COLO668 (cell line): ENCODE measurements at regions not wholly inside any gene's neighbourhood (a gene's known extent, or its start where the extent isn't known, plus 50 kb on each side); places are given as distances from the start of the nearest gene placed in this dataset.

Source experiments
- DNase-seq: peaks from one replicate; lab custom pipeline; 2025; ENCODE audit not compliant: unreplicated experiment; lab: John Stamatoyannopoulos, UW

DNA sequence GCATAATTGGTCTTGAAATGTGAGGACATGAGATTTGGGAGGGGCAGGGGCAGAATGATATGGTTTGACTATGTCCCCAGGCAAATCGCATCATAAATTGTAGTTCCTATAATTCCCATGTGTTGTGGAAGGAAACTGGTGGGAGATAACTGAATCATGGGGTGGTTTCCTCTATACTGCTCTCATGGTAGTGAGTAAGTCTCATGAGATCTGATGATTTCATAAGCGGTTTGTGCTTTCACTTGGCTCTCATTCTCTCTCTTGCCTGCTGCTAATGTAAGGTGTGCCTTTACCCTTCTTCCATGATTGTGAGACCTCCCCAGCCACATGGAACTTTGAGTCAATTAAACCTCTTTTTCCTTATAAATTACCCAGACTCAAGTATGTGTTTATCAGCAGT is 2595.9 kb downstream of the PCDH7 start:
- DNase-seq: no peak

DNA sequence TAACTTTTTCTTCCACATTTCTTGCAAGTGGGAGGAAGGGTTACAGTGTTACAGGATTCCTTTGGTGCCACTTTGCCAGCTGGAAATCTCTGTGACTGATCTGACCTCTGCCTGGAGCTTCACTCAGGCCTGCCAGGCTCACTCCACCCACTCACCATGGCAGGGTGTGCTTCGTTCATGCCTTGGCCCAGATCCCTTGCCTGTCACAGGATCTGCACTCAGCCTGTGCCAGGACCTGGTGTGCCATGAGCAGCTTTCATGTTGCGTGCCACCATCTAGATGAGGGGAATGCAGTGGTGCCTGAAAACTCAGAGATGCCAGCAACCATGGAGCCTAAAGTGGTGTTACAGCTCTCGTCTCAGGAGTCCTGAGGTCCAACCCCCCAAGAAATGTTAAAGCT is 2596.4 kb downstream of the PCDH7 start:
- DNase-seq: no peak

DNA sequence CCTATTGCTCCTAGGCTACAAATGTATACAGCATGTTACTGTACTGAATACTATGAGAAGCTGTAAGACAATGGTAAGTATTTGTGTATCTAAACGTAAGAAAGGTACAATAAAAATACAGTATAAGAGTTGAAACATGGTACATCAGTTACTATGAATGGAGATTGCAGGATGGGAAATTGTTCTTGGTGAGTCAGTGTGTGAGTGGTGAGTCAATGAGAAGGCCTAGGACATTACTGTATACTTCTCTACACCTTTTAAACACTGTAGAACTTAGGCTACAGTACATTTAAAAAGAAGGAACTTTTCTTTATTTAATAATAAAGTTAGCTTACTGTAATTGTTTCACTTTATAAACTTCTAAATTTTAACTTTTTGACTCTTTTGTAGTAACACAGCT is 2603.2 kb downstream of the PCDH7 start:
- no peak for DNase-seq

DNA sequence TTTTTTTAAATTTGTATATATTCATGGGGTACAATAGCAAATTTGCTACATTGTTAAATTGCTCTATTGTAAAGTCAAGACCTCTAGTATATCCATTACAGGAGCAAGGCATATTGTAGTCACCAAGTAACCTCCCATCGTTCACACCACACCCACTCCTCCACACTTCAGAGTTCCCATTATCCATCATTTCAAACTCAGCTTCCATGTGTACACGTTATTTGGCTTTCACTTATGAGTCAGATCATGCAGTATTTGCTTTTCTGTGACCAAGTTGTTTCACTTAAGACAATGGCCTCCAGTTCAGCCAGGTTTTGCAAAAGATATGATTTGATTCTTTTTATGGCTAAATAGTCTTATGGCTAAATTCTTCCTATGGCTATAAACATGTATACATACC is 2614.2 kb downstream of the PCDH7 start:
- no peak for DNase-seq

DNA sequence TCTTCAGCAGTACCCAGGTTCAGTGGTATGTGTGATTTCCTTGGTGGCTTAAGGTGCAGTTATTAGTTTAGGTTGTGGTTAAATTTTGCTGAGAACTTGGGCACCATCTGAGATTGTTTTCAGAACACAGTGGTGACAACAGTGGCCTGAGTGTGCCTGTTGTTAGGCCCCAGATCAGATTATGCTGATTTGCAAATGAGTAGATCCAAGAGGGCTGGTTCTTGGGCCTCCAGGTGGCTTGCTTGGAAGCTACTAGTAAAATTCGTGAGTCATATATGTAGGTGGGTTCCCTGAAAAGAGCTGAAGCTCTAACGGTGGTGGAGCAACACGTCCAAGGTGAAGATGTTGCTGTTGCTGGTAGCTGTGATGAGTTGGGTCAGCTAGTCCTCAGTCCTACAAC is 2619.6 kb downstream of the PCDH7 start:
- no peak for DNase-seq

DNA sequence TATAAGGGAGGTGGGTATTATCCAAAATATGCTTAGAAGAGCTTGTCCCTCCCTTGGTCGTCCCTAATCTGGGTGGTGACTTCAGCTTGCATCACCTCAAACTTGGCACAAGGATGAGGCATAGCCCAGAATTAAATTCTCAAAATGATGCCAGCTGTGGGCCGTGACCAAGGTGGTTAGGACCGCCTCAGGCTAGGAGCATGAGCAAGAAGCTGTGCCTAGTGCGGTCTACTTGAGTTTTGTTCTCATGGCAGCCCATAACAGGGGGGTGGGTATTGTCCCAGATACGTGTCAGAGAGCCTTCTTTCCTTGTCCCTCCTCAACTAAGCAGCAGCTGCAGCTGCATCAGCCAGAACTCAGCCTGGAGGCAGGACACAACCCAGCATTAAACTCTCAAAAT is 2620.0 kb downstream of the PCDH7 start:
- no peak for DNase-seq

DNA sequence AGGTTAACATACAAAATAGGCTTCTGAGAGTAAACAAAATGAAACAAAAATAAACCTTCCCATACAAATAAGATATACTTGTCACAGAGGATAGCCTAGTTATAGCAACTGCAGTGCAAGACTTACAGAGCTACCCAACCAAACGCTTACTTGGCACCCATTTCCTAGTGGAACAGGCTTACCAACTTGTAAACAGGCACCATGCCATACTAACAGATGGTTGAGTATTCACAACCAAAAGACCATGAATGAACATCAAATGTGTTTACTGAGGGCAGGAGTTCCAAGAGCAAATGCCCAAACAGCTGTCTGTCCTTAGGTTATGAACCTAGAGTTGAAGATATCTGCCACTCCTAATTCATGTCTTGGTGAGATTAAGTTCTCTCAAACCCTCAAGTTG is 2629.2 kb downstream of the PCDH7 start:
- DNase-seq: no peak

DNA sequence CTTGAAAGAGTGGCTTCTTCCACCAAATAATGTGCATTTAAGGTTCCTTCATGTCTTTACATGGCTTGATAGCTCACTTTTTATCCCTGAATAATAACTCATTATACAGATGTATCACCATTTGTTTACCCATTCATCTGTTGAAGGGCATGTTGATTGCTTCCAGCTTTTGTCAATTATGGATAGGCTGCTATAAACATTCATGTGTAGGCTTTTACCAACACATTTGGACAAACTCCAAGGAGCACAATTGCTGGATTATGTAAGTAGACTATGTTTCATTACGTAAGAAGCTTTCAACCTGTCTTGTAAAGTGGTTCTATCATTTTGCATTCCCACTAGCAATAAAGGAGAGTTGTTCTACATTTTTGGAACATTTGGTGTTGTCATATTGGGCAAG is 2637.0 kb downstream of the PCDH7 start:
- DNase-seq: no peak

DNA sequence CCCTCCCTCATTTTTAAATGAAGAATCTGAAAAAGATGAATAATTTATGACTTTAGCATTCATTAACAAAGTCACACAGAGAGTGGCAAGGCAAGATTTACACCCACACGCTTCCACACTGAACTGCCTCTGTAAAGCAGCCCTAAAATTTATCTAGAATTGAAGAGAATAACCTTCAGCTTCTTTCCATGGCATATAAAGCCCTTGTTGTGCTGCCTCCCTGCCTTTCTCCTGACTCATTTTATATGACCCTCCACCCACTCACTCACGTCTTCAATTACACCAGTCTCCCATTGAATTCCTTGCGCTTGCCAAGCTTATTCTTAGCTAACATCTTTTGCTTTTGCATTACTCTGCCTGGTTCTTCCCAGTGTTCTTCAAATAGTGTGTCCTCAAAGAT is 2649.3 kb downstream of the PCDH7 start:
- no peak for DNase-seq

DNA sequence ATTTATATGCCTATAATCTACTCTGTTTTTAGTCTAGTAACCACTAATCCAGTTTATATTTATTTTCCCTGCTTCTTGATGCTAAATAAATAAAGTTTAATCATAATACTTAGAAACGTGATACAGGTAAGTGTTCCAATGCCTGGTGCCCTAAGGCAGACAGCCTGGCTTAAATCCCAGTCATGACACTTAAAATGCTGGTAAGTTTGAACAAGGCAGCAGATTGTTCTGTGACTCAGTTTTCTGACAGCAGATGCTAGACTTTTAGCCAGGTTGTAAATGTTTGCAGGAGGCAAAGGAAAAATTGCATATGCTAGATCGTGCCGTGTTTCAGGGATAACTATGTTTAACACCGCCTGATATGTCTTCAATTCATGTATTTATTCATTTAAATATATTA is 2661.6 kb downstream of the PCDH7 start:
- no peak for DNase-seq

DNA sequence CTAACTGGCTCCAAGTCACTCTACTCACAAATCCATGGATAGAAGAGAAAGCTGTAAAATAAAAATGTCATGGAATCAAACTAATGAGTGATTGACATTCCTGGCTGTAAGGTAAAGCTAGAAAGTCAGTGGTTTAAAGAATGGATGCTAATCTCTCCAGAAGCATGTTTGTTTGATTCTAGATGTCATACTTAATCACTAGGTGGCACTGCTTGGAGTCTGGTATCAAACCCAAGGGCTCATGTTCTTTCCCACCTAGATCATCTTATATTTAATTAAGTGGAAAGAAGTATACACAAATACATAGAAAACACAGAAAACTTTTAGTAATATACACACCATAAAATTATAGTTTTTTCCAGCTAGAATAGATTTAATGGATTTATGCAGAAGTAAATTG is 2666.6 kb downstream of the PCDH7 start:
- no peak for DNase-seq

DNA sequence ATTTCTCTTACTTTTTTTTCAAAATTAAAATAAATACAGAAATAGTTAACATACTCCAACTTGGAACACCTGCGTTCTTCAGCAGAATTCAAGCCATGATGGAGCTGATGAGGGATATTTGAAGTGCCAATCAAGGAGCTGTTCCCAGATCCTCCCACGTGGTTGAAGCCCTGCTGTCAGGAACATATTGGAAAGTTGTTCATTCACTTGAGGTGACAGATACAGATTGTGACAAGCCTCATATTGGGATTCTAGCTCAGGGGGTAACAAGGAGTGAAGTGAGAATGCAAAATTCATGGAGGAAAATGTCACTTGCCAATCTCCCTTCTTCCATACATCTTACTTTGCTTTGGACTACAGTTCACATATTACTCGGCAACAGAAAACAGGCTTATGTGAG is 2670.8 kb downstream of the PCDH7 start:
- DNase-seq: no peak

DNA sequence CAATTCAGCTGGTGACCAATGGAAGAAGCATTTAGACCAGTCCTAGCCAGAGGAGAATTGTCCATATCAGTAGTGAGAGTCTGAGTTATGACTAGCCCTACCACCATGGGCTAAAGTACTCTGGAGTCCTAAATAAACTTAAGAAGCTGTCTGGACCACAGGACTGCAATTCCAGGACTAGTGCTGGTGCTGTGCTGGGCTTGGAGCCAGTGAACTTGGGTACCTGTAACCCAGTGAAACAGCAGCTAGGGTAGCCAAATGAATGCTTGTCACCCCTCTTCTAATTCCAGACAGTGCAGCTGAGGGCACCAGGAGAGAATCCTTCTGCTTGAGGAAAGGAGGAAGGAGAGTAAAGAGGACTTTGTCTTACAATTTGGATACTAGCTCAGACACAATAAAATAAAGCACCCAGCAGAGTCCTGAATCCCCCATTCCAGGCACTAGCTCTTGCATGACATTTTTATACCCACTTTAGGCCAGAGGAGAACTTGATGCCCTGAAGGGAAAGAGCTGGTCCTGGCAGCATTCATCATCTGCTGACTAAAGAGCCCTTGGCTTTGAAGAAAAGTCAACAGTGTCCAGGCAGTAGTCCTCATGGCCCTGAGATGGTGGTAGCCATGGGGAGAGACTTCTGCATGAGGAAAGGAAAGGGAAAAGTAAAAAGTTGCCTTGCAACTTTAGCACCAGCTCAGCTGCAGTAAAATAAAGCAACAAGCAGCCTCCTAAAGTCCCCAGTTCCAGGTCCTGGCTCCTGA is 2675.7 kb downstream of the PCDH7 start:
- DNase-seq: no peak

DNA sequence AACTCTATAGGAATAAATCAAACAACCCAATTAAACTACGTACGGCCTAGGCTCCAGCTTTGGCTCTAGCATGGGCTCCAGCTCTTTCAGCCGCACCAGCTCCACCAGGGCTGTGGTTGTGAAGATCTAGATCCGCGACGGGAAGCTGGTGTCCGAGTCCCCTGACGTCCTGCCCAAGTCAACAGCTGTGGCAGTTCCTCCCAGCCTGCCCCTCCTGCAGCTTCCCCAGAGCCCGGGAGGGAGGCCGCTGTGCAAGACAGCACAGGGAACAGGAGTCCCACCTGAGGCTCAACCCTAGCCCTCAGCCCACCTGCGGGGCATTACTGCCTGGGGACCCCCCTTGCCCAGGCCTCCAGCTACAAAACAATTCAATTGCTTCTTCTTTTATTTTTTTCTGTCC is 2680.3 kb downstream of the PCDH7 start:
- no peak for DNase-seq

DNA sequence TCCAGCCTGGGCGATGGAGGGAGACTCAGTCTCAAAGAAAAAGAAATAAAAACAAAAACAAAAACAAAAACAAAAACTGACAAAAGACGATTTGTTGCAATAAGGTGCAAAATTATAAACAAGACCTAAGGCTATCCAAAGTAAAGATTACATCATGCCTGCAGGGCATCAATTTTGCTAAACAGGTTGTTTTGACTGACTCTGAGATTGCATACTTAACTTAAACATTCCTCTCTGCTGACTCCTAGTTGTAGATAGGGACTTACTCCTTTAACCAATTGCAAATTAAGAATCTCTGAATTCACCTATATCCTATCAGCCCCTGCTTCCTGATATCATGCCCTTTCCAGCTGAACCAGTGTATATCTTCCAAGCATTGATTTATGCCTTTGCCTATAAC is 2687.3 kb downstream of the PCDH7 start:
- no peak for DNase-seq

DNA sequence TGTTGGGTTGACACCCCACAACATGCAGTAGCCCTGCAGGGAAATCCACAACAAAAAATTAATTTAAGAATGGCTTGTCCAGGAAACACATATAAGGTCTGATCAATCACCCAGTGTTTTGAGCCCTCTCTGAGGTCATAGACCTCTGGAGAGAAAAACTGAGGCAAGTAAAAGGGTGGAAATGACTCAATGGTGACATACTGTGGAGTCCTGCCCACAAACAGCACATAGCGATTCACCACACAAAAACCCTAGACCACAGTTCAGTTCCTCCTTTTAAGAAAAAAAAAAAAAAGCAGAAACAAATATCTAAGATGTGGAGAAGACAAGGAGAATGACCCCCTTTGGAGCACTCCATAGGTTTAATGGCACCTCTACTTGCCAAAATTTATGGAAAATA is 2691.0 kb downstream of the PCDH7 start:
- no peak for DNase-seq

DNA sequence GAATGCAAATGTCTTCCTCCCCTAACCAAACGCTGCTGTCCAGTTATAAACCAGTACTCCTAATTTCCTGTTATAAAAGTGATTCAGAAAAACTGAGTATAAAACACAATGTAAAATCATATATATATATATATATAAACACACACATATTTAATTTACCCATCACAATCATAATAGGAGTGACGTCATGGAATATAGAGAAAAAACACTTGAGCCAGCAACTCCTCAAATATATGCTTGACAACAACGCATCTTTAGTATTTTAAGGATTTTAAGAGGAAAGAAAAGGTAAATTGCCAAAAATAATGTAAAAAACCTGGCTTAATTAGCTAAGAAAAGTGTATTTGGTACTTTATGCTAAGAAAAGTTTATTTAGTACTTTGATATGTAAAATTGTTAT is 2701.7 kb downstream of the PCDH7 start:
- no peak for DNase-seq

DNA sequence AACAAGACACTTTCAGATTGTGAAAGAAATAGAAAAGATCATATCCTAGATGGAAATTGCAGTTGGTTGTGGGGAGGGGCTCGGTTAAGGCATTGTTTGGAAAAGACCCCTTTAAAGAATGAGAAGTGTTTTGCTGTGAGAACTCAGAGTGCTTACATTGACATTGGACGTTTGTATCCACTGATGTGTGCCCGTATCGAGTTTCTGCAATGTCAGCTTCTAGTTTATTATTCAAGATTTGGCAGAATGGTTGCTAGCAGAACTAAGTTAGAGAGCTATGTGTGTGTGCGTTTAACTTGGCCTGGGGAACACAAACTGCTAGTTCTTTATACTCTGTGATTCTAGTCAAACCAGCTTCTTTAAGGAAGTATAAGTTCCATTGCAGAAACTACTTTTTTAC is 2702.5 kb downstream of the PCDH7 start:
- no peak for DNase-seq

DNA sequence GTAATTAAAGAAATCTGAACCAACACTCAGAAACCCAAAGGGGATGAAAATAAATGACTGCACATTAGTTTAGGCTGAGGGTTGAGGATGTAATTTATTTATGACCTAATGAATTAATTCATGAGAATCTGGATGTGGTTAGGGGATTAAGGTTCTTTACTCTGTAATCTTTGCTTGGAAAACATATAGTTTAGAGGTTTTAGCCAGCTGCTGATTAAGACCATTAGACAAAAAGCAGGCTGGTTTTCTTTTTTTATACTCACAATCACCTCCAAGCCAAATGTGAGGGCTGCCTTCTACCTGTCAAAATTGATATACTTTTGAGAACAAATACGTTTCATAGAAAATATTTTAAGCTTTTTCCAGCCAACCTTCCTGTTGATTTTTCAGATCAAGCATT is 2705.8 kb downstream of the PCDH7 start:
- DNase-seq: no peak

DNA sequence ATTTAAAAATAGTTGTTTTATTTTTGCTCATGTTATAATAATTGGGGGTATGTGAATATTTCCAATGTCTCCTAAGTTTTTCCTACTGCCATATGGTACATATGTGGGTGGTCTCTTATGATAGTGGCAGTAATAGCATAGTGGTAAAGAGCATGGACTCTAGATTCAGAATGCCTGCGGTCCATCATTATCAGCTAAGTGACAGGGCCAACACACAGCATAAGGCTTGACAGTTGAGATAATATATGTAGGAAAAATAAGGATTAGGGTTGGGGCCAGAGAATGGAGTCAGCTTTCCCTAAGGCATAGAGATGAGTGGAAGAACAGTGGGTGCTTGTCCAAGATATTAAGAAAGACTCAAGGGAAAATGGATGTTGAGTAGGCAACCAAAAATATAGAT is 2707.5 kb downstream of the PCDH7 start:
- no peak for DNase-seq

DNA sequence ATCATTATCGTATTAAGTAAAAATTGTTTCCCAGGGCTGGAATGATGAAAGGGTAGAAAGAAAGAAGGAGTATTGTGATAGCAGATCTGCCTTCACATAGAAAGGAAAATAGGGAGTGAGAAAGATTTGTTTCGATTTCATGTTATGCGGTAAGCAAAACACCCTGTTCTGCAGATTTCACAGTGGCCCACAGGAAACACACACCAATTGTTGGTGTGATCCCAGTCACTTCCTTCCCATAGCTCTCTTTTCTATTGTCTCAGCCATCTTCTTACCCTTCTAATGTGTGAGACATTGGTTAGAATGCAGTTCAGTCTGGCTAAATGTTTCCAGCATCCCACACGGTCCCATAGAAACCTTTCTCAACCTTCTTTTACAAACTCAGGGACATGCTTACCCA is 2709.8 kb downstream of the PCDH7 start:
- DNase-seq: no peak

DNA sequence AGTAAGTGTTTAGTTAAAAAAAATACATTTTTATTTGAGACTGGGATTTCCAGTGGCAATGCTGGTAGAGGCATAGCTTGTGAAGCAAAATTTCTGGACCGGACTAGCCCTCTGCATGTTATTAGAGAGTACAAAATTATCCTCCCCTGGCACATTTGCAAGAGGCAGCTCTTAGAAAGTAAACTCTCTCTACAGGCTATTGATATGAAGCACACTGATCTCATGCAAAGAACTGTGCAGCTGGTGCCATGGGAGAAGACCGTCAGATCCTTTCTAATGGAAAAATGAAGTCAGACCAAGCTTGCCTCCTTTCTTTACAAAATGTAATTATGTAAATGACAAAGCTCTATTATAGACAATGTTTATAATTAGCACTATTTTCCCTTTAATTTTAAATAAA is 2717.2 kb downstream of the PCDH7 start:
- DNase-seq: no peak

DNA sequence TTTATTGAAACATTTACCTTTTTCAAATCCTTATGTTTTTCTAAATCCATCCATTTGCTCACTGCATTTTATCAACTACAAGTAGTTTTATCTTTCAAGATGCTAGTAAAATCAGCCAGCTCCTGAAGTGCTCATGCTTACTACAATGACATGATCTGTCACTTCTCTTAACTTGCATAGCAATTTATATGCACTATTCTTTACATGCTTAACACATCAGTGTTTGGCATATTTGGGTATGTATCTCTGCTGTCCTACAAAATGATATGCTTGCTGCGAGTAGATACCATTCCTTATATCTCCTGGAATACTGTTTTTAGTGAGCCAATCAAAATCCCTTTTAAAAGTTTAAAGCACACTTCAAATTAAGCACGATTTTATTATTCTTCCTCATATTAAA is 2726.8 kb downstream of the PCDH7 start:
- DNase-seq: no peak

DNA sequence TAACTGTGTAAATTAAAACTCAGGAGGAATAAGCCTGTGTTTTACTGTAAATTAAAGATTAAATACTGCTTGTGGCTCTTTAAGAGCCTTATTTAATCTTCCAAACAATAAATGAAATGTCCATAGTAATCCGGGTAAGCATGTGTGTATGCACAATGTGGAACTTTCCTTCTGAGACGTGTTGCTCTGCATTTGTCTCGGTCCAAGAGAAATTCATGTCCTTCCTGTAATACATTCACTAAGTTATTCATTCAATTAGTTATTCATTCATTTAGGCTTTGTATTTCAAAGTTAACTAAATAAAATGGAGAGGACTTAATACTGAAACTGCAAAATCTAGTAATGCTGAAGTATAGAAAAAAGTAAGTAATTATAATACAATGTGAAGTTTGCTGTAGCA is 2728.8 kb downstream of the PCDH7 start:
- DNase-seq: no peak
